Nephron (organoid): ENCODE measurements at regions not wholly inside any gene's neighbourhood (a gene's known extent, or its start where the extent isn't known, plus 50 kb on each side); places are given as distances from the start of the nearest gene placed in this dataset.

ENCODE experiments used
- H3K27ac Mint-ChIP-seq, 3 experiments: 2 replicates each; pipeline ENCODE4 v1.8.0; 2020; ENCODE audit warnings: mixed read lengths in 3 of 3, mild to moderate bottlenecking in 2 of 3, moderate library complexity in 1 of 3
- H3K27me3 Mint-ChIP-seq: 2 replicates; pipeline ENCODE4 v1.8.0; 2021; ENCODE audit warnings: low read depth, mild to moderate bottlenecking, moderate library complexity, mixed read lengths
- H3K36me3 Mint-ChIP-seq: 2 replicates; pipeline ENCODE4 v1.8.0; 2020; ENCODE audit warnings: low read depth, mixed read lengths
- H3K4me1 Mint-ChIP-seq: 2 replicates; pipeline ENCODE4 v1.8.0; 2020; ENCODE audit warnings: mixed read lengths
- H3K4me3 Mint-ChIP-seq, 3 experiments: 2 replicates each; pipeline ENCODE4 v1.8.0; 2020; ENCODE audit warnings: mild to moderate bottlenecking in 3 of 3, mixed read lengths in 3 of 3, moderate library complexity in 2 of 3
- H3K9me3 Mint-ChIP-seq: 2 replicates; pipeline ENCODE4 v1.8.0; 2020; ENCODE audit warnings: mixed read lengths
- TF ChIP-seq, protein P1 (sequence below), 3 experiments: fragments of 200-600 bp; sonication (generic); IDR thresholded peaks; one replicate each; pipeline ENCODE4 v1.5.0; 2021; ENCODE audit warnings: antibody characterized with exemption in 3 of 3; ENCODE audit not compliant: unreplicated experiment in 3 of 3

GRCh38 chr1:227428803-227429202 is 110.5 kb upstream of the CDC42BPA start:
- no peaks in the 10 kb centered on the region for H3K27me3 Mint-ChIP-seq
- peak overlapping the region in 1 of 3 experiments; percentile 27 for H3K4me3 Mint-ChIP-seq
- peaks cover 44% of the 10 kb centered on the region for H3K4me1 Mint-ChIP-seq
- H3K36me3 Mint-ChIP-seq: no peaks in the 10 kb centered on the region
- TF ChIP-seq, protein P1, sequence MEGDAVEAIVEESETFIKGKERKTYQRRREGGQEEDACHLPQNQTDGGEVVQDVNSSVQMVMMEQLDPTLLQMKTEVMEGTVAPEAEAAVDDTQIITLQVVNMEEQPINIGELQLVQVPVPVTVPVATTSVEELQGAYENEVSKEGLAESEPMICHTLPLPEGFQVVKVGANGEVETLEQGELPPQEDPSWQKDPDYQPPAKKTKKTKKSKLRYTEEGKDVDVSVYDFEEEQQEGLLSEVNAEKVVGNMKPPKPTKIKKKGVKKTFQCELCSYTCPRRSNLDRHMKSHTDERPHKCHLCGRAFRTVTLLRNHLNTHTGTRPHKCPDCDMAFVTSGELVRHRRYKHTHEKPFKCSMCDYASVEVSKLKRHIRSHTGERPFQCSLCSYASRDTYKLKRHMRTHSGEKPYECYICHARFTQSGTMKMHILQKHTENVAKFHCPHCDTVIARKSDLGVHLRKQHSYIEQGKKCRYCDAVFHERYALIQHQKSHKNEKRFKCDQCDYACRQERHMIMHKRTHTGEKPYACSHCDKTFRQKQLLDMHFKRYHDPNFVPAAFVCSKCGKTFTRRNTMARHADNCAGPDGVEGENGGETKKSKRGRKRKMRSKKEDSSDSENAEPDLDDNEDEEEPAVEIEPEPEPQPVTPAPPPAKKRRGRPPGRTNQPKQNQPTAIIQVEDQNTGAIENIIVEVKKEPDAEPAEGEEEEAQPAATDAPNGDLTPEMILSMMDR (IDR thresholded peaks at IDR 0.05; ENCODE audit: unreplicated experiment in 3 of 3): no peak
- no peaks in the 10 kb centered on the region for H3K9me3 Mint-ChIP-seq
- peak overlapping the region; percentile 60 to 90 (median 70) for H3K27ac Mint-ChIP-seq

DNA sequence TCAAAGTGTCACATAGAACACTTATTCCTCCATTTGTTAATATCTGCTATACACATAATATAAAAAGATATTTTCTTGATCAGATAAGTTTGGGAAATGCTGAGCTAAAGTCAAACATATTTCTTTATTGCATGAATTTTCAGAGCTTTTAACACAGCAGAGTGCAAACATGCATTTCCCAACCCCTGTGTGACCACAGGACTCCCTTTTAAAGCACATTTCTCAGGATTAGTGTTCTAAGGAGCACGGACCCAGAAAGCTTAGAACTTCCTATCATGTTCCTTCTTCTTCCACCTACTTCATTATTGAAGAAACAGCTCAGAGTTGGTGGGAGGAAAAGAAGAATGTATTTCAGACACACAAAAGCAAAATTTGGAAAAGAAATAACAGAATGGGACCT is 109.1 kb upstream of the CDC42BPA start:
- Mint-ChIP-seq H3K4me3 (no peak overlapping the region), H3K27me3 (no peaks in the 10 kb centered on the region), H3K4me1 (peaks cover 48% of the 10 kb centered on the region), H3K36me3 (no peaks in the 10 kb centered on the region), H3K27ac (peak overlapping the region in 2 of 3 experiments; percentile 31 to 70), H3K9me3 (no peaks in the 10 kb centered on the region)
- TF ChIP-seq, protein P1 (IDR thresholded peaks at IDR 0.05; ENCODE audit: unreplicated experiment in 3 of 3): no peak

- H3K27ac Mint-ChIP-seq: no peak overlapping the region
- no peaks in the 10 kb centered on the region for H3K27me3 Mint-ChIP-seq
- TF ChIP-seq, protein P1 (IDR thresholded peaks at IDR 0.05; ENCODE audit: unreplicated experiment in 3 of 3): no peak
- no peaks in the 10 kb centered on the region for H3K9me3 Mint-ChIP-seq
- no peak overlapping the region for H3K4me3 Mint-ChIP-seq
- no peaks in the 10 kb centered on the region for H3K36me3 Mint-ChIP-seq
- peaks cover 29% of the 10 kb centered on the region for H3K4me1 Mint-ChIP-seq
These were observed 106.7 kb upstream of the CDC42BPA start for GRCh38 chr1:227424953-227425352.

DNA sequence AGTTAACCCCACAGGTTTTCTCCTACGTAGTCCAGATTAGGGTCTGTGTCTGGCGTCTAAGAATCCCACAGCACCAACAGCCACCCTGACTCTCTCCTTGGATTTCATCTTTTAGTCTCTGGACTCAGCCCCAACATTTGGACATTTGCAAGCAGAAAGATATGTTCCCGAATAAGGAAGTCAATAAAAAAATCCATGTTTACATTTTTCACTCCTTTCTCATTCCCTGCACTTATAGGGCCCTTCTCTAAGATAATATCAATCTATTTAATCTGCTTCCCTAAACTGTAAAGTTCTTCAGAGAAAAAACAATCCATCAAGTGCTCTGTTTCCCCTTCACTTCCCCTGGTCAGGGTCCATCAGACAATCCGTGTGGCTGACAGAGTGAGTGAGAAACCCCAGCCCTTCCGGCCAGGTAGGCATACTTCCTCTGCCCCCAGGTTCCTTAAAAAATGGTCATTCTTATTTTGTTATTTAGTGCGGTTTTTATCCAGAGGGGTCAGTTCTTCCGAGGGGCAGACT is 105.9 kb upstream of the CDC42BPA start:
- no peak overlapping the region for H3K4me3 Mint-ChIP-seq
- TF ChIP-seq, protein P1 (IDR thresholded peaks at IDR 0.05; ENCODE audit: unreplicated experiment in 3 of 3): no peak
- peak overlapping the region in 1 of 3 experiments; percentile 7 for H3K27ac Mint-ChIP-seq
- H3K36me3 Mint-ChIP-seq: no peaks in the 10 kb centered on the region
- peaks cover 22% of the 10 kb centered on the region for H3K4me1 Mint-ChIP-seq
- H3K9me3 Mint-ChIP-seq: no peaks in the 10 kb centered on the region
- H3K27me3 Mint-ChIP-seq: no peaks in the 10 kb centered on the region

DNA sequence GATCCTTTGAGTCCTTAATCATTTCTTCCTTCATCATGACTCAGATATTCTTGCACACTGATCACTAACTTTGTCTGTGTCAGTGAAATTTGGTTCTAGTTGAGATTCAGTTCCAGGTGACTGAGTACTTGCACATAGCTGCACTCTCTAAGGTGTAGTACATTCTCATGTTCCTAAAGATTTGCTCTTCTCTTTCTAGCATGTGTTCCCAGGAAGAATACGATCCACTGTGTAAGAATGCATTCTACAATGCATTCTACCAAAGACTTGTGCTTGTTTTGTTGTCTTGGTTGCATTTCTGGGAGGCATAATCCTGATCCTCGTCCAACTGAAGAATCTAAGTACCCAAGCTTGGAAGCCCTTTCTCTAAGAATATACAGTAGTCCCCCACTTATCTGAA is 104.3 kb upstream of the CDC42BPA start:
- Mint-ChIP-seq H3K27ac (peak overlapping the region in 2 of 3 experiments; percentile 19 to 21), H3K27me3 (no peaks in the 10 kb centered on the region), H3K4me1 (peaks cover 8% of the 10 kb centered on the region), H3K36me3 (no peaks in the 10 kb centered on the region), H3K4me3 (no peak overlapping the region), H3K9me3 (no peaks in the 10 kb centered on the region)
- TF ChIP-seq, protein P1 (IDR thresholded peaks at IDR 0.05; ENCODE audit: unreplicated experiment in 3 of 3): no peak

DNA sequence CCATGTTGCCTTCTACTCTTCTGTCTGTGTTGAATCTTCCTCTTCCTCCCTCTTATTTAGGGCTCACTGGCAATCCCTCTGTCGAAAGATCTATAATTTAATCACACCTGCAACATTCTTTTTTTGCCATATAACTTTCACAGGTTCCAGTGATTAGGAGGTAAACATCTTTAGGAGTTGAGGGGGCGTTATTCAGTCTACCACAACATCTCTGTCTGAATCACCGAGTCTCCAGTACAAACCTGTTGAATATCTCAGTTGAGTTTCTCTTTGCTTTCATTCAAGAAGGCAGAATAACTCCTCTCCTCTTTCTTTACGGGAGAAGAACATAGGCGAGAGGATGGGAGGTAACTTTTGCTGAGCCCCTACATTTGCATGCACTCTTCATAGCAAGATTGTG is 101.9 kb upstream of the CDC42BPA start:
- H3K9me3 Mint-ChIP-seq: no peaks in the 10 kb centered on the region
- H3K4me1 Mint-ChIP-seq: peaks cover 15% of the 10 kb centered on the region
- TF ChIP-seq, protein P1 (IDR thresholded peaks at IDR 0.05; ENCODE audit: unreplicated experiment in 3 of 3): no peak

More for the DNA sequence above, 101.9 kb upstream of the CDC42BPA start:
- Mint-ChIP-seq H3K4me3 (no peak overlapping the region), H3K27me3 (no peaks in the 10 kb centered on the region), H3K36me3 (no peaks in the 10 kb centered on the region), H3K27ac (no peak overlapping the region)
